GM12878 (cell line): ENCODE measurements at regions not wholly inside any gene's neighbourhood (a gene's known extent, or its start where the extent isn't known, plus 50 kb on each side); places are given as distances from the start of the nearest gene placed in this dataset.

Experiments used
- ATAC-seq: fragments of 200-7000 bp; cut with Tn5 transposase; 3 replicates; pipeline ENCODE4 v1.9.1; 2020; ENCODE audit warnings: mild to moderate bottlenecking, moderate library complexity
- BruUV-seq: library from RNA; stranded (reverse); fragments of 400-500 nt; replicated peaks from 2 replicates; lab custom pipeline; 2021; lab: Mats Ljungman, UMichigan
- CTCF ChIA-PET: fragments of 300-600 bp; sonication (Branson Sonifier 250); formaldehyde crosslinking; extraction: SDS; loops from one replicate; lab custom pipeline; 2021; ENCODE audit warnings: inconsistent platforms; lab: Yijun Ruan, JAX
- POLR2A ChIA-PET: fragments of 350-600 bp; formaldehyde crosslinking; extraction: SDS; loops from one replicate; lab custom pipeline; 2021; ENCODE audit warnings: inconsistent platforms; lab: Charles Lee
- RAD21 ChIA-PET: fragments of 300-600 bp; sonication (Branson Sonifier 250); formaldehyde crosslinking; loops from one replicate; lab custom pipeline; 2023; ENCODE audit warnings: antibody characterized with exemption; ENCODE audit not compliant: unreplicated experiment; lab: Charles Lee
- SMC1A ChIA-PET: fragments of 300-600 bp; sonication (Branson Sonifier 250); formaldehyde crosslinking; loops from one replicate; lab custom pipeline; 2023; ENCODE audit not compliant: unreplicated experiment, uncharacterized antibody; lab: Charles Lee
- DNase-seq: peaks from one replicate; pipeline ENCODE4 v3.0.0-alpha.2; 2011; ENCODE audit warnings: low read depth, low spot score
- FAIRE-seq: peaks from 3 replicates; lab custom pipeline; 2011; peaks lifted over from hg19 to GRCh38; lab: Jason Lieb, UNC
- H2AFZ ChIP-seq: 2 replicates; pipeline ENCODE4 v1.6.0; 2011; ENCODE audit warnings: low read depth, low read length, control low read depth; ENCODE audit not compliant: control insufficient read depth
- H3K27ac ChIP-seq: 2 replicates; pipeline ENCODE4 v1.5.1; 2011; ENCODE audit warnings: control low read depth; ENCODE audit not compliant: control insufficient read depth, insufficient read depth
- H3K27me3 ChIP-seq, 2 experiments: replicated peaks in 1 of 2; 2 replicates each; pipeline versions ENCODE4 v1.6.0 to v1.6.1; 2011; ENCODE audit warnings: low read length in 1 of 2; ENCODE audit not compliant: control insufficient read depth in 2 of 2, insufficient read depth in 2 of 2
- H3K36me3 ChIP-seq, 2 experiments: 2 replicates each; pipeline ENCODE4 v1.5.1; 2011; ENCODE audit warnings: low read length in 1 of 2; ENCODE audit not compliant: control insufficient read depth in 2 of 2, insufficient read depth in 2 of 2
- H3K4me1 ChIP-seq: 2 replicates; pipeline ENCODE4 v1.6.1; 2011; ENCODE audit warnings: mild to moderate bottlenecking, low read length, moderate library complexity, mixed read lengths; ENCODE audit not compliant: control insufficient read depth, insufficient read depth
- H3K4me2 ChIP-seq: 2 replicates; pipeline ENCODE4 v1.6.0; 2011; ENCODE audit warnings: control low read depth; ENCODE audit not compliant: control insufficient read depth, insufficient read depth
- H3K4me3 ChIP-seq: fragments of 200-600 bp; sonication (generic); 2 replicates; pipeline ENCODE4 v1.5.1; 2016
- H3K79me2 ChIP-seq: 2 replicates; pipeline ENCODE4 v1.6.0; 2011; ENCODE audit warnings: low read length; ENCODE audit not compliant: control insufficient read depth, insufficient read depth
- H3K9ac ChIP-seq: 2 replicates; pipeline ENCODE4 v1.8.0; 2011; ENCODE audit warnings: low read length, control low read depth, mixed read lengths; ENCODE audit not compliant: control insufficient read depth, insufficient read depth
- H3K9me3 ChIP-seq: replicated peaks from 3 replicates; pipeline ENCODE4 v1.5.1; 2011; ENCODE audit warnings: mild to moderate bottlenecking, low read length; ENCODE audit not compliant: control insufficient read depth, insufficient read depth
- H4K20me1 ChIP-seq: 2 replicates; pipeline ENCODE4 v1.6.0; 2011; ENCODE audit not compliant: control insufficient read depth, insufficient read depth
- CREB1 ChIP-seq: IDR thresholded peaks from 2 replicates; pipeline ENCODE4 v1.6.1; 2012; ENCODE audit warnings: low read depth, mild to moderate bottlenecking, inconsistent platforms
- ETV6 ChIP-seq, 2 experiments: fragments of 450-650 bp in 1 of 2; IDR thresholded peaks in 1 of 2; conservative IDR thresholded peaks in 1 of 2; 2 replicates each; pipeline ENCODE4 v1.6.1; 2014; ENCODE audit warnings: antibody characterized with exemption in 1 of 2, borderline replicate concordance in 1 of 2, low read depth in 1 of 2, mild to moderate bottlenecking in 1 of 2, moderate library complexity in 1 of 2
- HDAC2 ChIP-seq: fragments of 200-600 bp; sonication (generic); IDR thresholded peaks from 2 replicates; pipeline ENCODE4 v1.6.1; 2017
- IKZF2 ChIP-seq, 2 experiments: fragments of 450-650 bp; IDR thresholded peaks; 2 replicates each; pipeline ENCODE4 v1.6.1; 2017; ENCODE audit warnings: mild to moderate bottlenecking in 2 of 2, moderate library complexity in 2 of 2
- PAX5 ChIP-seq: IDR thresholded peaks from 2 replicates; pipeline ENCODE4 v1.6.1; 2011; ENCODE audit warnings: low read depth, low read length, borderline replicate concordance
- SMARCA5 ChIP-seq: fragments of 450-650 bp; IDR thresholded peaks from 2 replicates; pipeline ENCODE4 v1.6.1; 2017; ENCODE audit warnings: mild to moderate bottlenecking
- SREBF2 ChIP-seq: IDR thresholded peaks from 2 replicates; pipeline ENCODE4 v1.6.1; 2012; ENCODE audit warnings: mild to moderate bottlenecking, low read length
- STAT3 ChIP-seq: IDR thresholded peaks from 2 replicates; pipeline ENCODE4 v1.6.1; 2011; ENCODE audit warnings: low read depth, low read length, improper control_type of control experiment
- SUPT20H ChIP-seq: IDR thresholded peaks from 2 replicates; pipeline ENCODE4 v1.6.1; 2011; ENCODE audit warnings: low read depth, mild to moderate bottlenecking, low read length, moderate library complexity, borderline replicate concordance; ENCODE audit not compliant: control insufficient read depth
- TARDBP ChIP-seq: IDR thresholded peaks from 2 replicates; pipeline ENCODE4 v1.6.1; 2016; ENCODE audit warnings: borderline replicate concordance
- WRNIP1 ChIP-seq: IDR thresholded peaks from 2 replicates; pipeline ENCODE4 v1.6.1; 2011; ENCODE audit warnings: low read depth, low read length, improper control_type of control experiment, borderline replicate concordance
- ZNF217 ChIP-seq: fragments of 450-650 bp; IDR thresholded peaks from 2 replicates; pipeline ENCODE4 v1.6.1; 2017; ENCODE audit warnings: antibody characterized with exemption, mild to moderate bottlenecking
- WGBS: methylation state at CpG from one replicate; pipeline ENCODE4 v1.1.6; 2016; ENCODE audit warnings: low lambda C conversion rate; ENCODE audit not compliant: insufficient replicate concordance, insufficient coverage; ENCODE audit errors: missing lambda C conversion rate; 5-methylcytosine and 5-hydroxymethylcytosine counted together
- in situ Hi-C: fragments of 300-500 bp; cut with MboI; formaldehyde crosslinking; loops from 9 replicates; pipeline ENCODE4 v1.14.3; 2018; ENCODE audit warnings: mixed read lengths
- intact Hi-C: fragments of 100-400 bp; cut with micrococcal nuclease; formaldehyde crosslinking; loops from one replicate; pipeline ENCODE4 v1.14.2; 2022; ENCODE audit not compliant: unreplicated experiment
- TF ChIP-seq, protein P1 (sequence below): fragments of 450-650 bp; IDR thresholded peaks from 2 replicates; pipeline ENCODE4 v1.6.1; 2016; ENCODE audit warnings: mild to moderate bottlenecking
- TF ChIP-seq, protein P2 (sequence below): IDR thresholded peaks from 2 replicates; pipeline ENCODE4 v1.6.1; 2011; ENCODE audit warnings: low read depth, low read length, improper control_type of control experiment, borderline replicate concordance
- TF ChIP-seq, protein P3 (sequence below): fragments of 450-650 bp; formaldehyde crosslinking; IDR thresholded peaks from 2 replicates; pipeline ENCODE4 v1.4.0; 2020; ENCODE audit warnings: mild to moderate bottlenecking, moderate library complexity
- TF ChIP-seq, protein P4 (sequence below): IDR thresholded peaks from 2 replicates; pipeline ENCODE4 v1.6.1; 2012; ENCODE audit warnings: low read depth, low read length, improper control_type of control experiment

DNA sequence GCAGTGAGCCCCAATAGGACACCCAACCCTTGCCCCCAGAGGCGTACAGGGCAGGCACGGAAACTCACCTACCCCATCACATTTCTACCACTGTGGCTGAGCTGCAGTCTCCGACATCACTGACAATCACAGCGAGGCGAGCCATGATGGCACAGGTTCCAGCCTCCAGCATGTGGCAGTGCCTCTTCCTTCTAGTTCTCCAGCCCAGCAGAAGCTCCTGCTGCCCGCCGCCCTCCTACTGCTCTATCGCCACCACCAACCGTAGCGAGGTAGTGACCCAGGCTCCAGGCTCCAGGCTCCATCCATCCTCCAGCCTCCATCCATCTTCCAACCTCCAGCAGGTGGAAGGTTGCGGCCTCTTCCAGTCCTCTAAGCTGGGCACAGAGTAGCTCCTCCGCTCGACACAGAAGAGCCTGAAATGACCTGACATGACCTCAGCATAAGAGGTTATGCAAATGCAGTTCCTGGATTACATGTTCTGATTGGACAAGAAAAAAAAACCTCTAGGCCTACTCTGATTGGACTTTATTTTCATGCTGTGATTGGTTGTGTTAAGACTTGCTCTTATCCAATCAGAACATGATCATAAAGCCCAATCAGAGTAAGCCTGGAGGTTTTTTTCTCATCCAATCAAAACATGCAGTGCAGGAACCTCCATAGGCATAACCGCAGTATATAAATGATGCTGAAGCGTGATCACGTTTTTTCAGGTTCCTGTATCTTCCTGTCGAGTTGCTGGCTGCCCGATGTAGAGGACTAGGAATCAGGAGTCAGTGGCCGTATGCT, 438.9 kb upstream of the ZNF337 start:
- ATAC-seq (no peak), DNase-seq (no peak), FAIRE-seq (no peak)
- Histone ChIP-seq H3K36me3 (no peaks in the 10 kb centered on the region), H3K9me3 (no peaks in the 10 kb centered on the region), H3K4me1 (no peaks in the 10 kb centered on the region), H3K9ac (no peak overlapping the region), H4K20me1 (no peaks in the 10 kb centered on the region), H3K4me3 (no peak overlapping the region), H3K27ac (no peak overlapping the region), H3K27me3 (no peaks in the 10 kb centered on the region), H3K79me2 (no peaks in the 10 kb centered on the region), H2AFZ (no peak overlapping the region), H3K4me2 (no peak overlapping the region)
- 55% methylated on average over 19 of the region's 19 CpGs for WGBS
- BruUV-seq, result no TSS peak
- POLR2A ChIA-PET, result no interaction called here
- intact Hi-C loops (no loop called here), in situ Hi-C loops (no loop called here)
- SMC1A ChIA-PET, result no interaction called here
- RAD21 ChIA-PET, result no interaction called here
- CTCF ChIA-PET, result no interaction called here
- TF ChIP-seq TARDBP (no peak), IKZF2 (IDR thresholded peaks at IDR 0.05) (no peak), ETV6 (conservative IDR thresholded peaks at IDR 0.05 in 1 of 2, IDR thresholded peaks at IDR 0.05 in 1 of 2; ENCODE audit: borderline replicate concordance in 1 of 2, low read depth in 1 of 2) (no peak), HDAC2 (no peak), SUPT20H (no peak), SREBF2 (no peak), STAT3 (no peak), ZNF217 (no peak), SMARCA5 (no peak), PAX5 (no peak), CREB1 (no peak), WRNIP1 (no peak)
- TF ChIP-seq, protein P1, sequence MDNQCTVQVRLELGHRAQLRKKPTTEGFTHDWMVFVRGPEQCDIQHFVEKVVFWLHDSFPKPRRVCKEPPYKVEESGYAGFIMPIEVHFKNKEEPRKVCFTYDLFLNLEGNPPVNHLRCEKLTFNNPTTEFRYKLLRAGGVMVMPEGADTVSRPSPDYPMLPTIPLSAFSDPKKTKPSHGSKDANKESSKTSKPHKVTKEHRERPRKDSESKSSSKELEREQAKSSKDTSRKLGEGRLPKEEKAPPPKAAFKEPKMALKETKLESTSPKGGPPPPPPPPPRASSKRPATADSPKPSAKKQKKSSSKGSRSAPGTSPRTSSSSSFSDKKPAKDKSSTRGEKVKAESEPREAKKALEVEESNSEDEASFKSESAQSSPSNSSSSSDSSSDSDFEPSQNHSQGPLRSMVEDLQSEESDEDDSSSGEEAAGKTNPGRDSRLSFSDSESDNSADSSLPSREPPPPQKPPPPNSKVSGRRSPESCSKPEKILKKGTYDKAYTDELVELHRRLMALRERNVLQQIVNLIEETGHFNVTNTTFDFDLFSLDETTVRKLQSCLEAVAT, result no peak
- TF ChIP-seq, protein P2, sequence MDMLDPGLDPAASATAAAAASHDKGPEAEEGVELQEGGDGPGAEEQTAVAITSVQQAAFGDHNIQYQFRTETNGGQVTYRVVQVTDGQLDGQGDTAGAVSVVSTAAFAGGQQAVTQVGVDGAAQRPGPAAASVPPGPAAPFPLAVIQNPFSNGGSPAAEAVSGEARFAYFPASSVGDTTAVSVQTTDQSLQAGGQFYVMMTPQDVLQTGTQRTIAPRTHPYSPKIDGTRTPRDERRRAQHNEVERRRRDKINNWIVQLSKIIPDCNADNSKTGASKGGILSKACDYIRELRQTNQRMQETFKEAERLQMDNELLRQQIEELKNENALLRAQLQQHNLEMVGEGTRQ, result no peak
- TF ChIP-seq, protein P3, sequence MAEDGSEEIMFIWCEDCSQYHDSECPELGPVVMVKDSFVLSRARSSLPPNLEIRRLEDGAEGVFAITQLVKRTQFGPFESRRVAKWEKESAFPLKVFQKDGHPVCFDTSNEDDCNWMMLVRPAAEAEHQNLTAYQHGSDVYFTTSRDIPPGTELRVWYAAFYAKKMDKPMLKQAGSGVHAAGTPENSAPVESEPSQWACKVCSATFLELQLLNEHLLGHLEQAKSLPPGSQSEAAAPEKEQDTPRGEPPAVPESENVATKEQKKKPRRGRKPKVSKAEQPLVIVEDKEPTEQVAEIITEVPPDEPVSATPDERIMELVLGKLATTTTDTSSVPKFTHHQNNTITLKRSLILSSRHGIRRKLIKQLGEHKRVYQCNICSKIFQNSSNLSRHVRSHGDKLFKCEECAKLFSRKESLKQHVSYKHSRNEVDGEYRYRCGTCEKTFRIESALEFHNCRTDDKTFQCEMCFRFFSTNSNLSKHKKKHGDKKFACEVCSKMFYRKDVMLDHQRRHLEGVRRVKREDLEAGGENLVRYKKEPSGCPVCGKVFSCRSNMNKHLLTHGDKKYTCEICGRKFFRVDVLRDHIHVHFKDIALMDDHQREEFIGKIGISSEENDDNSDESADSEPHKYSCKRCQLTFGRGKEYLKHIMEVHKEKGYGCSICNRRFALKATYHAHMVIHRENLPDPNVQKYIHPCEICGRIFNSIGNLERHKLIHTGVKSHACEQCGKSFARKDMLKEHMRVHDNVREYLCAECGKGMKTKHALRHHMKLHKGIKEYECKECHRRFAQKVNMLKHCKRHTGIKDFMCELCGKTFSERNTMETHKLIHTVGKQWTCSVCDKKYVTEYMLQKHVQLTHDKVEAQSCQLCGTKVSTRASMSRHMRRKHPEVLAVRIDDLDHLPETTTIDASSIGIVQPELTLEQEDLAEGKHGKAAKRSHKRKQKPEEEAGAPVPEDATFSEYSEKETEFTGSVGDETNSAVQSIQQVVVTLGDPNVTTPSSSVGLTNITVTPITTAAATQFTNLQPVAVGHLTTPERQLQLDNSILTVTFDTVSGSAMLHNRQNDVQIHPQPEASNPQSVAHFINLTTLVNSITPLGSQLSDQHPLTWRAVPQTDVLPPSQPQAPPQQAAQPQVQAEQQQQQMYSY, result no peak
- TF ChIP-seq, protein P4, sequence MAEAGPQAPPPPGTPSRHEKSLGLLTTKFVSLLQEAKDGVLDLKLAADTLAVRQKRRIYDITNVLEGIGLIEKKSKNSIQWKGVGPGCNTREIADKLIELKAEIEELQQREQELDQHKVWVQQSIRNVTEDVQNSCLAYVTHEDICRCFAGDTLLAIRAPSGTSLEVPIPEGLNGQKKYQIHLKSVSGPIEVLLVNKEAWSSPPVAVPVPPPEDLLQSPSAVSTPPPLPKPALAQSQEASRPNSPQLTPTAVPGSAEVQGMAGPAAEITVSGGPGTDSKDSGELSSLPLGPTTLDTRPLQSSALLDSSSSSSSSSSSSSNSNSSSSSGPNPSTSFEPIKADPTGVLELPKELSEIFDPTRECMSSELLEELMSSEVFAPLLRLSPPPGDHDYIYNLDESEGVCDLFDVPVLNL, result no peak
